GM12892 (cell line): ENCODE measurements at regions not wholly inside any gene's neighbourhood (a gene's known extent, or its start where the extent isn't known, plus 50 kb on each side); places are given as distances from the start of the nearest gene placed in this dataset.

Experiments used
- POLR2A ChIP-seq: IDR thresholded peaks from 2 replicates; pipeline ENCODE4 v1.6.1; 2011; ENCODE audit warnings: low read depth, low read length, control low read depth
- POLR2AphosphoS5 ChIP-seq: IDR thresholded peaks from 2 replicates; pipeline ENCODE4 v1.6.1; 2011; ENCODE audit warnings: low read depth, low read length, control low read depth
- TAF1 ChIP-seq: IDR thresholded peaks from 2 replicates; pipeline ENCODE4 v1.6.1; 2011; ENCODE audit warnings: low read depth, mild to moderate bottlenecking, control low read depth, low read length, borderline replicate concordance

GRCh38 chr12:107519906-107520859 lies 165.4 kb upstream of the PWP1 start:
- TF ChIP-seq POLR2AphosphoS5 (no peak), POLR2A (no peak), TAF1 (no peak)
